ENCODE measurements at regions not wholly inside any gene's neighbourhood (a gene's known extent, or its start where the extent isn't known, plus 50 kb on each side); places are given as distances from the start of the nearest gene placed in this dataset.

GRCh38 chr5:32503261-32503660 lies 58.7 kb upstream of the ZFR start:
- DNase-seq = no peak

GRCh38 chr5:32501071-32502002 lies 56.8 kb upstream of the ZFR start:
- DNase-seq = no peak

- no peak for DNase-seq
Observed at GRCh38 chr5:32500181-32500580, 55.6 kb upstream of the ZFR start.

GRCh38 chr5:32499261-32499660 lies 54.7 kb upstream of the ZFR start:
- DNase-seq = no peak

- no peak for DNase-seq
Observed at GRCh38 chr5:32498484-32498883, 53.9 kb upstream of the ZFR start.

GRCh38 chr5:32496104-32496503 lies 51.6 kb upstream of the ZFR start:
- DNase-seq = no peak

GRCh38 chr5:32494827-32495226 lies 50.3 kb upstream of the ZFR start:
- no peak for DNase-seq
